GOT3 (cell line): ENCODE measurements at regions not wholly inside any gene's neighbourhood (a gene's known extent, or its start where the extent isn't known, plus 50 kb on each side); places are given as distances from the start of the nearest gene placed in this dataset.

Experiments used
- DNase-seq: peaks from one replicate; lab custom pipeline; 2025; ENCODE audit warnings: mixed read lengths; lab: John Stamatoyannopoulos, UW

DNA sequence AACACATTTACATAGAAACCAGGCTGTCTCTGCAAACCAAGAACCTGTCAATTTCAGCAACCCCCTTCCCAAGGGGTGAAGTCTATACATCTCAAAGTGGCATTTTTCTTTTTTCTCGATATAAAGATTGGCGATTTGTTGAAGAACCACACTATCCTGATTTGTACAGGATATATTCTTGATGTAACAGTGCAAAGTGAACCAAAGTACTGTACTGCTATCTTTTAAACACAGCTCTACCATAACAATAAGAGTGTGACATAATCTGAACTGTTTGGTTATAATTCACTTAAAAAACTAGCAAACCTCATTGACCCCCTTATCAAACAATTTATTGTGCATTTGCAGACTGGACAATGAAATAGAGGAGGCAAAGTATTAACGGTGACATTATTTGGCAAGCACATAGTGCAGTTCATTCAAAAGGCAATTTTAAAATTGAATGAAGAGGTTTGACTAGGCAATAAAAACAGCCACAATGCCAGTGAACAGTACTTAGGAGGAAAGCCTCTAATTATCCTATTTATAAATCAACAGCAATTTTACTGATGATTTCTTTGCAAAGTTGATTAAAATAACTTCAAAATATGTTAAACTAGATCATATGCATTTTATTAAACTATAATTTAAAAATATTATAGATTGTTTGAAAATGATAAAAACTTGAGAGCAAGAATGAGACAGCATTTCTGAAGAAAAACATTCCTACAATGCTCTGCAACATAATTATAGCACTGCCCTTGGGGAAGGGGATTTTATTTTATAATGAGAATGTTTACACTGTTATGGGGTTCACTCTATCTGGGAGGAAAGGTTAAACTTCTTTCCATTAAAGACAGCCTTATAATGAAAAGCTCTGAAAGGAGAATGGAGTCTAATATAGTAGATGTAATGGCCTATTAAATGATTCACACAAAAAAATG, 440.9 kb downstream of the ZEB2 start:
- DNase-seq, result no peak

DNA sequence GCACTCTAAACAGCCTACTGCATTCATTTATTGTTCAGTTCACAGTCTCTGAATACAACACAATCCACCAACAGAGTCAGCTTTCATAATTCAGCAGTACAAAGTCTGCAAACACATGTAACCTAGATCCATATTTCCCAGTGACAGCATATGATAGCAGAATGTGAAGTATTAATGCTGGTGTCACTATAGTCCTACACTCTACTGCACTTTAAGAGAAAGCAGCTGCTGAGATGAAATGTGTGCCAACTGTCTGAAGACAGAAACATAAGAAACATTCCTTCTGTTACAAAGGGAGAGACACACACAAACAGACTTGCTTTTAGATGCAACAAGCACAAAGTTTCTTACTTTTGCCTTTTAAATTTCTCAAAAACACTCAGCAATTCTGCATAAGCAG, 441.8 kb downstream of the ZEB2 start:
- no peak for DNase-seq

DNA sequence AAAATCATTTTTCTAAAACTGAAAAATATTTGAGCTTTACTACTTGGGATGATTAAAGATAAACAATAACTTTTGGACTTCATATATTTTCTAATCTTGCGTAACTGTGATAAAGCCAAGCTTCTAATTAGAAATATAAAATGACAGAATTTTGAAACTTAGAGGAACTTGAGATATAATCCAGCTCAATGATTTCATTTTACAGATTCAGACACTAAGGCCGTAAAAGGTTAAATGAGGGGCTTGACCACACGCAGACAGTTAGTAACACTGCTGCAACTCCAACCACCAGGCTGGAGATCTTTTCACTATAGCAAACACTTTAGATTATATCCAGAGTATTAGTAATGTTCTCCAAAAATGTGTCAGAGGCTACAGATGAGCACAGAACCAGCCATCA, 445.5 kb downstream of the ZEB2 start:
- no peak for DNase-seq

DNA sequence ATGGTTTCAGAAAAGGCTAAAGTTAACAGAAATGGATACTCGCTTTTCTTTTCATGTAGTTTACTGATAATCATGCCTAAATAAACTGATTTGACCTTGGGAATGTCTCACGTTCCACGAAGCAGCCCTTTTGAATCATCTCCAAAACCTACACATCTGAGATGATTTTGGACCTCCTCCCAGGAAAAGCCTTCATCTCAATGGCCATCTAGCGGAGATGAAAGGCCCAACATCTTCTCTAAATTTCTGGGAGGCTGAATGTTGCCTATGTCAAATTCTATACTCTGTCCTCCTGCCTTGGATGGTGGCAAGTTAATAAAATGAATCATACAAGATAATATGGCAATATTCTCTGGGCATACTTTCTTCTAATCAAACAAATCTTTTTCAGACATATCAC, 448.5 kb downstream of the ZEB2 start:
- no peak for DNase-seq

DNA sequence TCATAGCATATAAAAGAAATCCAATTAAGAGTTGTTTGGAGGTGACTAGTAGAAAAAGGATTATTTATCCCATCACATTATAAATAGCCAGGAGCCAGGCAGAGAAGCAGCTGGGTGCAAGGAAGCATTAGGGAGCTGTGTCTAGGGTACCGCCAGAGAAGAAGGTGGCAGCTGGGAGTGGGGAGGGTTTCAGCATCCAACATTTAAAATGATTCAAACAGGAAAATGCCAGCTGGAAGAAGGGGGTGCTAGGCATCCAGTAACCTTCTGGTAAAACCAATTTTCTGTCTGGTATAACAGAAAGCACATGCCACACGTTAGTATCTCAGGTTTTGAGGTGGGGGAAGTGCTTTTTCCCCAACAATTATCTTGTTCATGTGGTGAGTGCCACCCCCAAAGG, 452.4 kb downstream of the ZEB2 start:
- DNase-seq, result no peak

DNA sequence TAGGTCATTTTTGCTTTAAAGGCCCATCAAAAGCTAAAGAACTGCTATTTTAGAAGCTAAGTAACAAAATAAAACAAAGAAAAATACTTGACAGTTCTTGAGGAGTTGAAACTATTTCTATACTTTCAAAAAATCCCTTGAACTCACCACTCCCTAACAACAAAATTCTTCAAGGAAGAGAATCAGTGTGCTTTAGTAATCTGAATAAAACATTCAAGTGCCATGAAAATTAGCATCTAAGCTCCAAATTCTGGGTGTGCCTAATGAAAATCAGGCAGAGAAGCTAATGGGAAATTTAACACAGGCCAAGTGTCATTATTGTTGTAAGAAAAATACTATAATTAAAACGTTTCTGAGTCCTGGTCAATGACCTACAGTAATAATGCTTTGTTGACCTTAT, 456.3 kb downstream of the ZEB2 start:
- no peak for DNase-seq

DNA sequence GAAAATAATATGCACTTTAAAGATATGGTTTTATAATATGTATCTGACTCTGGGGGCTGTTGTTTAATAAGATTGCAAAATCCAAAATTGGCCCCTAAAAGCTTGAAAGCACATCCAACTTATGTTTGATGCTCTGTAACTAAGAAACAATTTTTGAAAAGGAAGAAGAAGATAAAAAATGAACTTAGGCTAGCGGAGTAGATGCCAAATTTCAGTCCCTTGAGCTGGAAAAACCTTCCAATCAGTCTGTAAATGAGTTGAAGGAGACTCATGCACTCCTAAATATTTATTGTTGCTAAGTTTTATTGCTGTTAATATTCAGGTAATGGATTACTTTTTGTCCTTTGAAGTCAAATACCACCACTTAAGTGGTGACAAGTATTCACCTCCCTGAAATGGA, 465.0 kb downstream of the ZEB2 start:
- DNase-seq, result no peak

DNA sequence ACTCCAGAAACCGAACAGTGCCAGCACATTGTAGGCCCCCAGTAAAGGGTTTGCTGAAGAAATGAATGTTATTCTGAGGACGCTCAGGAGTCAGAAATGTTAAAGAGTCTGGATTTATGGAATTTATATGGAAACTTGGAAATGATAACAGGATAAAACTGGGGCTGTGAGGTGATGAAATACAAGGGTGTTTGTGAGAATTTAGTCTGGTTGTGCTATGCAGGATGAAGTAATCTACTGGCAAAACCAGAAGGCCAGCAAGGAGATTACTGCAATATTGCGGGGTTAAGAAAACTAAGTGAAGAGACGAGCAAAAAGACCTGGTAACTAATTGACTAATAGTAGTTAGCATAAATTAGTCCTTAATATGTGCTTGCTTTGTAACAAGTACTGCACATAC, 467.8 kb downstream of the ZEB2 start:
- DNase-seq, result no peak

DNA sequence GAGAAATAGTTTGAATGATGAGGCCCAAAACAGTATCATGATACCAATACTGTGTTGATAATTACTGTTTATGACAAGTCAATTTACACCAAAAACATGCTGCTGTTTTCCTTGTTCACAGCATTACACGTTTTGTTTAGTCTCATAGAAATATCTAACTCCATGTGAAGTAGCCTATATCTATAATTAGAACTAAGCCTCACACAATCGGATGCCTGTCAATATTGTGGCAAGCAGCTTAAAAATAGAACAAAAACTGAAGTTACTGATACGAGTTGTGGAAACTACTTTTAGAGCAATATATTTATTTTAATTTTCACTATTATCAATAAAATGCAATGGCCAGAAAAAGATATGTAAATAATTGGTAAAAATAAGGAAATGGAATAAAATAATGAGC, 470.8 kb downstream of the ZEB2 start:
- no peak for DNase-seq

DNA sequence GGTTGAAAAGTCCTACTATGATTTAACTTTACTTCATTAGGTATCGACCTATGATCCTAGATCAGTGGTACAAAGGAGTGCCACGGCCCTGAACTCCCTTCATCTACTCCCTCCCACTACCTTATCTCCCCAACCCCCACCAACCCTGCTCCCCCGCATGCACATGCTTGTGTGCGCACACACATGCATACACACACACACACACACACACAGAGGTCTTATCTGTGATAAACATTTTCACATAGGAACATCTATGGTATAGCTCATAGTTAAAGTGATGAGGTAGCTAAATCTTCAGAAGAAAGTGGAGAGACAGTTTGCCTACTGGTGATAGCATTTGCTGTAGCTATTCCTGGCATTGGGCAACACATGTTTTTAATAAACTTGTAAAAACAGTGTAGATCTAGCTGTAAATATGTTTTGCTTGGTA, 471.3 kb downstream of the ZEB2 start:
- no peak for DNase-seq

DNA sequence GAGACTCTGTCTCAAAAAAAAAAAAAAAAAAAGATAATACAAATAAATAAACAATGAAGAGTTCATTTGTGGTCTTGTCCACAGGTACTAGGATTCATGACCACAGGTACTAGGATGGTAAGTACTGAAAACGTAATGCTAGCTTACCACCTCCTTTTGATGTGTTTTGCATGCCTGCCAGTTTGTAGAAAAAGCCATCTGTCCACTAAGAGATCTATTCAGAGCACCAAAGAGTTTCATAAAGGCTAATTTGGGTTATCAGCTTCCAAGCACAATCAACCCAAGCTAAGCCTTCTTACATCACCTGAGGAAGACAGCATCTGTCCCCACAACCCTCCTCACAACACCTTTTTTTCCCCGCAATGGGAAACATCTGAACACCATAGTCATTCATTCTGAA, 477.2 kb downstream of the ZEB2 start:
- no peak for DNase-seq

DNA sequence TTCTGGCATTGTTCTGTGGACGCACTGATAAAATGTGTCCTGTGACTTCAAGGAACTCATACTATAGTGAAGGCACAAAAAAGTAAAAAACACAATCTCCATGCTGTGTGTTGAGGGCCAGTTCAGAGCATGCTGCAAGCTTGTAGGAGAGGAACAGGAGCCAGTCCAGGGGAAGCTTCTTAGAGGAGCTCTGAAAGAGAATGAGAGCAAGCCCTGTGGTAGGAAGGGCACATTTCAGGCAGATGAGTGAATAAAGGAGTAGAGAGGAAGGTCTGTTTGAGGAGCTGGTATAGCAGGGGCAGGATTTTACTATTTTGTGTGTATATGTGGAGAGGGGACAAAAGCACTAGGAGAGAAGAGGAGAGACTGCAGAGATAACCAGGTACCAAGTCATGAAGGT, 478.3 kb downstream of the ZEB2 start:
- no peak for DNase-seq

DNA sequence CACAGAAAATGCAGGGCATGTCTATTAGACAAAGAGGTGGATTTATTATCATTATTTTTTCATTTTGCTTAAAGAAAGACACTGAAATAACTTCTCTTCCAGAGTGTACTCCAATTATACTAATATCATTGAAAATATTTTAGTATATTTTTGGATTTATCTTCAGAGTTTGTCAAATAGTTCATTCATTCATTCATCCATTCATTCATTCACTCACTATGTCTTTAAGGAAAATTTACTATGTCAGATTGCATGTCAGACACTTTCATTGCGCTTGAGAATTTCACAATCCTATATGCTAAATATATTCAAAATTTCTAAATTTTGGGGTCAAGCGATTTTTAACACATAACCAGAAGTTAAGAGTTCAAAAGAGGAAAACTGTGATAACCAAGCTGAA, 479.1 kb downstream of the ZEB2 start:
- DNase-seq, result no peak

DNA sequence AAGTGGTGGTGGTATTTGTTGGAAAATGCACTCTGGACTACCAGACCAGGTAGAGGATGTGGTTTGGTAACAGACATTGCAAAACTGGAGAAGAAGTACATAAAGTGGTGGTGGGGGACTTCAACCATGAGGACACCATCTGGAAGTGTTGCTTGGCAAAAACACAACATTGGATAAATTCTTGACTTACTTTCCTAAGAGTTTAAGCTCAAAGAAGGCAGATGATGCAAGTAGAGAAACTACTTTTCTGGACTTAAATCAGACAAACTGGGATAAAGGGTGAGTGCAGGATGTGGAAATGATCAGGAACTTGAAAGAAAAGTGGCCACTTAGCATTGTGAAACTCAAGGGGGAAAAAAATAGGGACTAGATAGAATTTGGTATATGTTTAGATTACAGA, 487.4 kb downstream of the ZEB2 start:
- DNase-seq, result no peak

DNA sequence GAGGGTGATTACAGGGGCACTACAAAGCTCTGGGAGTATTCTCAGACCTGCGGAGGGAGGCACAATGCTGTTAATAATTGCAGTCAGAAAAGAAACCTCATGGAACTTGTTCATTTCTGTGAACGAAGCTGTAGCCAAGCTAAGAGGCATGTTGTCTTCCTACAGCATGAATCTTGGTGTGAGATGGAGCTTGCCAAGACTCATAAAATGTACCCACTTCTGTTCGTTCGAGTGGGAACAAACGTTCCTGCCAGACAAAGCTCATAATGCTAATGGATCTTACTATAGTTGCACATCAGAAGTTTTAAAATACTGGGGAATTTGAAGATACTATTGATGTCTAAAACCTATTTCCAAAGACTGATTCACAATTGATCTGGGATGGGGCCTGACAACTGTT, 489.1 kb downstream of the ZEB2 start:
- DNase-seq, result no peak

DNA sequence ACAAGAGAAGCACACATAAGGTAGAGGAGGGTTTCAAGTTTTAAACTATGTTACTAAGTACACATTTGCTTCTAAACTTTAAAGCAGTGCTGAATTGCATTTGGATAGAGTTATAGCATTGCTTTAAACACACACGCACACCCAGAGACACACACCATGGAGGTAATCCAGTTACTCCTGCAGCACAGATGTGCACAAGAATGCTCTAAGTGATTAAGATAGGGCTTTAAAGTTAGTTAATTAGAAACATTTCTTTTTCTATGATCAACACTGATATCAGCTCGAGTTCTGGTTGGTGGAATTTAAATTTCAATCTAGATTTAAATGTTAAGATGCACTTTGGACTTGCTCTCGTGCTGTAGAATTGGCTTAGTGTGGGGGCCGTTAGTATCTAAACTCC, 492.3 kb downstream of the ZEB2 start:
- no peak for DNase-seq

DNA sequence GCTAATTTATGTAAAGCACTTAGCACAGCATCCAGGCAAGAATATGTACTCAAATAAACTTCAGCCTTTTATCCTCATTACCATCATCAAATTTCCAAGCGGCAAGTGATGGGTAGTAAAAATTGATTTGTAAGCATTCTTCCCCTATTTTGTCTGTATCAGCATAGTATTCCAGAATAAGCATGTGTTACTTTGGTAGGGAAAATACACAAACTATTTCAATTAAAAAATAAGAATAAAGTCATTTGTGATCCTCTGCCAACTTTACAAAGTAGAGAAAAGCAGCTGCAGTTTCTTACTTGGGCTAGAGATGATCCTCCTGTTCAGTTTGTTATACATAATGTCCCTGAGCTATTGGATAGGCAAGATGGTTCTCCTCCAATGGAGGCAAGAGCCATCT, 493.2 kb downstream of the ZEB2 start:
- no peak for DNase-seq

DNA sequence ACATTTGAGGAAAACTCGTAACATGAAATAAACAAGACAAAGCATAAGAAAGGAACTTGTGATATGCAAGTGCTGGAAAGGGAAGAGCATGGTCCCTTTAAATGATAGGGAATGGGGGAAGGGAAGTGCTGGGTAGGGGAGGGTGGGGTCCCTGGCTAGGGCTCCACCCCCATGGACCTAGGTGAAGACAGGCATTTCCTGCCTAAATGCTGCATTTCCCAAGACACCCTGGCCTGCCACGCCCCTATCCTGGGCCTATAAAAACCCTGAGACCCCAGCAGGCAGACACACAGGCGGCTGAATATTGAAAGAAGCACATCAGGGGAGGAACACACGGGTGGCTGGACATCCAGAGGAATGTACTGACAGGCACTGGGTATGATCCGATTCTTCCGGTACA, 499.9 kb downstream of the ZEB2 start:
- DNase-seq, result no peak

DNA sequence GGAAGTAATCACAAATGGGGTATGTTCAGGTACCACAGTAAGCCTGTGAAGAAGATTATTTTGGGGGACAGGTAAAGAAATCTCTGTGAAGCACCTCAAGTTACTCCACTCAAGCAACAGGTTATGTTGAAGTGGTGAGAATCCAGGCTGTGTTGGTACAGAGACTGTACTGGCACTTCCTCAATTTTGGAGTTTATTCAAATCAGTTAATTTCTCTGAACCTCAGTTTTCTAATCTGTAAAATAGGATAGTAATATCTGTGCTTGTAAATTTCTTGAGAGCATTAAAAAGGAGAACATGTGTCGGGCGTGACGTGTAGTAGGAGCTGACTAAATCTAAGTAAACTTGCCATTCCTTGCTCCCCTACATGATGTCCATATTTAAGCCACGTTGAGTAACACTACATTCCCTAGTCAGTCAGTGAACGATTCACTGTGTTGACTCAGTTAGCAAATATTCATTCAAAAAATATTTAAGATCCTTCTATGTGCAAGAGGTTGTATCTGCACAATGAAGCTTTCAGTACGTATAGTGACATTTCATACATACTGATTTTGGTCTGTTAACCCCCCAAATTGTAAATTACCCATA, 504.2 kb downstream of the ZEB2 start:
- no peak for DNase-seq

DNA sequence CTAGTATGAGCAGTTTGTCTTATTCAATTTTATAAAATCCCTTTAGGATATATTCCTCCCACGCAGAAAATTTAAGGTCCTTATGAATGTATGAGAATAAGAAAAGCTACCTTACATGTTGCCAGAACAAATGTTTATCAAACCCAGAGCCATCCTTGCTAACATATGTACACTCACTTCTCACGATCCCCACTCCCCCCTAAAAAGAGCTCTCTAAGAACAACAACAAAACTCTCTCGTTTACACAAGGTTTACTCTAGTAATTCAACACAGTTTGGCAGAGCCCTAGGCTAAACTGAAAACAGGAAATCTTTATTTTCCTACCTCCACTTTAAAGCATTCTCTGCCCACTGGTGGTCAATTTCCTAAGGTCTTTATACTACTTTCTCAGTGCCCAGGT, 504.9 kb downstream of the ZEB2 start:
- DNase-seq, result no peak

DNA sequence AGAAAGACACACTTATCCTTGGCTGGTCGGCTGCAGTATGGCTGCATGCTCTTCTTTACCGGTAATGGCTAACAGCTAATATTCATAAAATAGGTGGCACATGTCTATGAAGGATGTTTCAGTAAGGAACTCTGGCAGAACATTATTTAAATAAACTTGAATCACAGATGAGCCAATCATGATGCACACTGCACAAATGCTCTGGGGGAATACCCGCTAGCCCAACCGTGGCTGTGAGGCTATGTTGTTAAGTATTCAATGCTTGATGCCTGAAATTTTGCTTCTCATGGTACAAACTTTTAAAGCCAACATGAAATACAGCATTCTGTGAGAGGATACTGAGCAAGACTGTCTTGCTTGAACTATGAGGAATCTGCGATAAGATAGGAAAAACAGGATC, 505.8 kb downstream of the ZEB2 start:
- DNase-seq, result no peak

DNA sequence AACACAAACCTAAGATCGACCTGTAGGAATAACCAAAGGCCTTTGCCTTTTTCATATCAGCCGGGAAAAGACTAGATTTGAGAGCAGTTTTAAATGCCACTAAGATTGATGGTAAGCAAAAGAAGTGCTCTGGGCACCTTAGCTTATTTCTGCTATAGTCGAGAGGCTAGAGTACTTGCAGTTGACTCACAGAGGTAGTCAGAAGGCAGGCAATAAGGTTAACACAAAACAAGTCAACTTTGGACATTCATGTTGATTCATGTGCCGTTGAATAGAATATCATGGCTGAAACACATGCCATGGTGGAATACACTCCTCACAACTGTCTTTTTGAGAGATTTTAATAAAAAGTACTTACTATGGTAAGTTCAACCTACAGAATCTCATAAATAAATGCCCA, 507.6 kb downstream of the ZEB2 start:
- DNase-seq, result no peak

DNA sequence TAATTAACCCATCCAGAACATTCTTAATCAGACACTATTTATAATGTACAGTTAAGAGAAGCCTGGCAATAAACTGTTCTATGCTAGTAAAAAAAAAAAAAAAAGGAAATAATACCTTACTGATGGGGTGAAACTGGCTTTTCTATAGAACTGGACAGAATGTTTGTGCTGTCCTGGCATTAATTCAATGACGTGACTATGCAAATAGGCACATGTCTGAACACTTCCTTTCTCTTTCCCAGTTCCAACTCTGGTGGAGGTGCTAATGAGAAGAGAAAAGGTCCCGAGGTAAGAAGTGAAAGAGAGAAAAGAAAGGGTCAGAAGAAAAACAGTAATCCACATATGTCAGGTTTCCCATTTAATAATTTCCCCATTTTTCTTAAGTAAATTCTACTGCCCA, 508.4 kb downstream of the ZEB2 start:
- no peak for DNase-seq

DNA sequence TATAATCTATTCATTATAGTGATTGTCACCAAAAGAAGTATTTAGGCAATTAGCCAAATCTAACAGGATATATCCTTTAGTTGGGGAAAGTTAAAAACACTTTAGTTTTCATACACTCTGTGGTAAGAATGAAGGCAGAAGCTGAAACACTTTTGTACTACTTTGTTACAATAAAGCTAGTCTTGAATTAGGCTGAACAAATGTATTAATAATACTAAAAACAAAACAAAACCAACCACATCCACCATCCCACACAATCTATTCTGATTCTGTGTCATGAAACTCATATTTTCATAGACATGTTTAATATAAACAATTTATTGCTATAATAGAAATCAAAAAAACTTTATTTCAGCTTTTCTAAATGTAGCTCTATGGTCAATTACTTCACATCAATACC, 508.8 kb downstream of the ZEB2 start:
- DNase-seq, result no peak
